DOHH2 (cell line): ENCODE measurements at regions not wholly inside any gene's neighbourhood (a gene's known extent, or its start where the extent isn't known, plus 50 kb on each side); places are given as distances from the start of the nearest gene placed in this dataset.

Experiments
- H3F3A ChIP-seq: fragments of 200-600 bp; sonication (generic), shearing (Covaris generic); 2 replicates; pipeline ENCODE4 v1.6.0; 2016; ENCODE audit warnings: antibody characterized with exemption, mild to moderate bottlenecking; ENCODE audit not compliant: control insufficient read depth, insufficient read depth
- H3K27ac ChIP-seq: fragments of 200-600 bp; sonication (generic); 2 replicates; pipeline ENCODE4 v1.5.1; 2014; ENCODE audit warnings: low read depth, mild to moderate bottlenecking, low read length, moderate library complexity
- H3K27me3 ChIP-seq: fragments of 200-600 bp; sonication (generic); 2 replicates; pipeline ENCODE4 v1.6.1; 2014; ENCODE audit warnings: mild to moderate bottlenecking, low read length, mixed read lengths; ENCODE audit not compliant: control insufficient read depth
- H3K36me3 ChIP-seq: fragments of 200-600 bp; sonication (generic); 2 replicates; pipeline ENCODE4 v1.6.1; 2014; ENCODE audit warnings: mild to moderate bottlenecking, low read length, moderate library complexity, mixed read lengths; ENCODE audit not compliant: control insufficient read depth
- H3K4me1 ChIP-seq: fragments of 200-600 bp; sonication (generic); 2 replicates; pipeline ENCODE4 v1.6.1; 2014; ENCODE audit warnings: mild to moderate bottlenecking, low read length, mixed read lengths; ENCODE audit not compliant: control insufficient read depth
- H3K4me2 ChIP-seq: fragments of 200-600 bp; sonication (generic); 2 replicates; pipeline ENCODE4 v1.6.0; 2014; ENCODE audit warnings: mild to moderate bottlenecking, low read length, moderate library complexity
- H3K4me3 ChIP-seq: fragments of 200-600 bp; sonication (generic); 2 replicates; pipeline ENCODE4 v1.5.1; 2014; ENCODE audit warnings: mild to moderate bottlenecking, low read length, mixed read lengths
- H3K79me2 ChIP-seq: fragments of 200-600 bp; sonication (generic); 2 replicates; pipeline ENCODE4 v1.6.1; 2014; ENCODE audit warnings: mild to moderate bottlenecking, low read length, mixed read lengths; ENCODE audit not compliant: control insufficient read depth
- H3K9me2 ChIP-seq: fragments of 200-600 bp; sonication (generic); replicated peaks from 2 replicates; pipeline ENCODE4 v1.6.1; 2014; ENCODE audit warnings: mild to moderate bottlenecking, low read length, mixed read lengths; ENCODE audit not compliant: control insufficient read depth
- H3K9me3 ChIP-seq: fragments of 200-600 bp; sonication (generic); 2 replicates; pipeline ENCODE4 v1.6.1; 2014; ENCODE audit warnings: antibody characterized with exemption, low read length, mixed read lengths; ENCODE audit not compliant: control insufficient read depth, insufficient read depth
- H4K20me1 ChIP-seq: fragments of 200-600 bp; sonication (generic); 2 replicates; pipeline ENCODE4 v1.6.0; 2014; ENCODE audit warnings: low read depth, mild to moderate bottlenecking, antibody characterized with exemption, low read length, moderate library complexity; ENCODE audit not compliant: control insufficient read depth, insufficient read depth
- CTCF ChIP-seq: fragments of 200-600 bp; sonication (generic); IDR thresholded peaks from one replicate; pipeline ENCODE4 v1.5.1; 2014; ENCODE audit warnings: antibody characterized with exemption, mild to moderate bottlenecking, low read depth, low read length; ENCODE audit not compliant: poor library complexity, severe bottlenecking
- EZH2phosphoT487 ChIP-seq: fragments of 200-600 bp; sonication (generic); IDR thresholded peaks from 2 replicates; pipeline ENCODE4 v1.6.1; 2017; ENCODE audit warnings: borderline replicate concordance, mild to moderate bottlenecking, antibody characterized with exemption, low read length, moderate library complexity, mixed read lengths

GRCh38 chr3:63015614-63016309 lies 140.5 kb upstream of the CADPS start:
- TF ChIP-seq EZH2phosphoT487 (no peak), CTCF (no peak)
- Histone ChIP-seq H3K4me3 (no peak overlapping the region), H3K27ac (no peak overlapping the region), H4K20me1 (no peaks in the 10 kb centered on the region), H3K4me1 (no peaks in the 10 kb centered on the region), H3K9me2 (no peaks in the 10 kb centered on the region), H3K27me3 (no peaks in the 10 kb centered on the region), H3K36me3 (no peaks in the 10 kb centered on the region), H3K4me2 (no peak overlapping the region), H3K9me3 (no peaks in the 10 kb centered on the region), H3F3A (no peaks in the 10 kb centered on the region), H3K79me2 (no peaks in the 10 kb centered on the region)

- Histone ChIP-seq H3K4me2 (no peak overlapping the region), H3K4me3 (no peak overlapping the region), H3K4me1 (peaks cover 7% of the 10 kb centered on the region), H3K9me3 (no peaks in the 10 kb centered on the region), H3K27me3 (no peaks in the 10 kb centered on the region), H4K20me1 (no peaks in the 10 kb centered on the region), H3K79me2 (no peaks in the 10 kb centered on the region), H3K9me2 (no peaks in the 10 kb centered on the region), H3K27ac (no peak overlapping the region), H3F3A (no peaks in the 10 kb centered on the region), H3K36me3 (no peaks in the 10 kb centered on the region)
- TF ChIP-seq CTCF (no peak), EZH2phosphoT487 (no peak)
Observed at GRCh38 chr3:63022114-63022513, 146.9 kb upstream of the CADPS start.

GRCh38 chr3:63026722-63027121 lies 151.5 kb upstream of the CADPS start:
- Histone ChIP-seq H3K79me2 (no peaks in the 10 kb centered on the region), H3K4me1 (peaks cover 7% of the 10 kb centered on the region), H3K27ac (no peak overlapping the region), H3K9me3 (no peaks in the 10 kb centered on the region), H3K4me3 (no peak overlapping the region), H3K4me2 (no peak overlapping the region), H3K36me3 (no peaks in the 10 kb centered on the region), H3F3A (no peaks in the 10 kb centered on the region), H3K27me3 (no peaks in the 10 kb centered on the region), H3K9me2 (no peaks in the 10 kb centered on the region), H4K20me1 (no peaks in the 10 kb centered on the region)
- TF ChIP-seq EZH2phosphoT487 (no peak), CTCF (no peak)
